ENCODE measurements at regions not wholly inside any gene's neighbourhood (a gene's known extent, or its start where the extent isn't known, plus 50 kb on each side); places are given as distances from the start of the nearest gene placed in this dataset.

- no peaks in the 10 kb centered on the region for H3K36me3 Mint-ChIP-seq (ENCODE audit: insufficient read depth, unreplicated experiment)
- no peak overlapping the region for H3K27ac Mint-ChIP-seq (ENCODE audit: unreplicated experiment)
- CTCF ChIA-PET, result no interaction called here
- H3K9me3 Mint-ChIP-seq (ENCODE audit: low read depth, unreplicated experiment), result peaks cover 13% of the 10 kb centered on the region
- intact Hi-C loops (cut with micrococcal nuclease; ENCODE audit: unreplicated experiment), result no loop called here
- H3K4me3 Mint-ChIP-seq (ENCODE audit: low read depth, unreplicated experiment), result no peak overlapping the region
- no peaks in the 10 kb centered on the region for H3K27me3 Mint-ChIP-seq (ENCODE audit: unreplicated experiment)
- no peak for TF ChIP-seq CTCF (IDR thresholded peaks at IDR 0.05; ENCODE audit: unreplicated experiment)
- no TSS peak for BruUV-seq (replicated peaks)
- no peak for DNase-seq
- H3K4me1 Mint-ChIP-seq (ENCODE audit: low read depth, unreplicated experiment), result no peaks in the 10 kb centered on the region
Measured at GRCh38 chr18:25544546-25545287, 192.8 kb upstream of the ZNF521 start.

GRCh38 chr18:25538175-25538922 is 186.4 kb upstream of the ZNF521 start:
- Mint-ChIP-seq H3K4me3 (ENCODE audit: low read depth, unreplicated experiment) (no peak overlapping the region), H3K27ac (ENCODE audit: unreplicated experiment) (no peak overlapping the region), H3K36me3 (ENCODE audit: insufficient read depth, unreplicated experiment) (no peaks in the 10 kb centered on the region), H3K4me1 (ENCODE audit: low read depth, unreplicated experiment) (no peaks in the 10 kb centered on the region), H3K9me3 (ENCODE audit: low read depth, unreplicated experiment) (peaks cover 4% of the 10 kb centered on the region), H3K27me3 (ENCODE audit: unreplicated experiment) (no peaks in the 10 kb centered on the region)
- intact Hi-C loops (cut with micrococcal nuclease; ENCODE audit: unreplicated experiment), result no loop called here
- DNase-seq, result no peak
- CTCF ChIA-PET, result no interaction called here
- no peak for TF ChIP-seq CTCF (IDR thresholded peaks at IDR 0.05; ENCODE audit: unreplicated experiment)
- no TSS peak for BruUV-seq (replicated peaks)

GRCh38 chr18:25535495-25535894 is 183.5 kb upstream of the ZNF521 start:
- Mint-ChIP-seq H3K27ac (ENCODE audit: unreplicated experiment) (no peak overlapping the region), H3K9me3 (ENCODE audit: low read depth, unreplicated experiment) (peaks cover 4% of the 10 kb centered on the region), H3K4me3 (ENCODE audit: low read depth, unreplicated experiment) (no peak overlapping the region), H3K4me1 (ENCODE audit: low read depth, unreplicated experiment) (no peaks in the 10 kb centered on the region), H3K36me3 (ENCODE audit: insufficient read depth, unreplicated experiment) (no peaks in the 10 kb centered on the region), H3K27me3 (ENCODE audit: unreplicated experiment) (no peaks in the 10 kb centered on the region)
- TF ChIP-seq CTCF (IDR thresholded peaks at IDR 0.05; ENCODE audit: unreplicated experiment), result no peak
- DNase-seq, result no peak
- BruUV-seq (replicated peaks), result no TSS peak
- intact Hi-C loops (cut with micrococcal nuclease; ENCODE audit: unreplicated experiment), result no loop called here
- CTCF ChIA-PET, result no interaction called here

- CTCF ChIA-PET, result no interaction called here
- no peaks in the 10 kb centered on the region for H3K27me3 Mint-ChIP-seq (ENCODE audit: unreplicated experiment)
Measured at GRCh38 chr18:25534401-25534800, 182.4 kb upstream of the ZNF521 start.

More at GRCh38 chr18:25534401-25534800, 182.4 kb upstream of the ZNF521 start:
- no peak for DNase-seq
- BruUV-seq (replicated peaks), result no TSS peak
- Mint-ChIP-seq H3K9me3 (ENCODE audit: low read depth, unreplicated experiment) (peaks cover 4% of the 10 kb centered on the region), H3K36me3 (ENCODE audit: insufficient read depth, unreplicated experiment) (no peaks in the 10 kb centered on the region), H3K27ac (ENCODE audit: unreplicated experiment) (no peak overlapping the region), H3K4me1 (ENCODE audit: low read depth, unreplicated experiment) (no peaks in the 10 kb centered on the region), H3K4me3 (ENCODE audit: low read depth, unreplicated experiment) (no peak overlapping the region)
- TF ChIP-seq CTCF (IDR thresholded peaks at IDR 0.05; ENCODE audit: unreplicated experiment), result no peak
- intact Hi-C loops (cut with micrococcal nuclease; ENCODE audit: unreplicated experiment), result no loop called here
